ENCODE measurements at regions not wholly inside any gene's neighbourhood (a gene's known extent, or its start where the extent isn't known, plus 50 kb on each side); places are given as distances from the start of the nearest gene placed in this dataset.
"Not testable (repeated sequence)": the region's sequence is repeated elsewhere in the genome, so short reads cannot be mapped to it uniquely, and the experiment has no call there.

- H3K4me1 ChIP-seq (ENCODE audit: control insufficient read depth, low read depth, low read length): no peaks in the 10 kb centered on the region
- no peaks in the 10 kb centered on the region for H3K27me3 ChIP-seq (ENCODE audit: insufficient read depth, low read length, poor library complexity)
- no peak overlapping the region for H3K9ac ChIP-seq (ENCODE audit: low read length)
- H3K23ac ChIP-seq (ENCODE audit: low read length): no peak overlapping the region
- no peak for DNase-seq
- no CpG with 5 or more reads among the region's 3 CpGs for whole genome bisulfite sequencing (ENCODE audit: extremely low coverage, insufficient coverage, low lambda C conversion rate)
- H3K56ac ChIP-seq (ENCODE audit: low read length): no peak overlapping the region
- no peak overlapping the region for H3K4me2 ChIP-seq (ENCODE audit: low read length)
- no peak overlapping the region for H3K18ac ChIP-seq (ENCODE audit: low read length)
- no peaks in the 10 kb centered on the region for H3K36me3 ChIP-seq (ENCODE audit: control insufficient read depth, insufficient read depth, low read length)
- no peak overlapping the region for H2BK15ac ChIP-seq (replicated peaks; ENCODE audit: low read depth)
- no peak overlapping the region for H3K4me3 ChIP-seq (ENCODE audit: low read length)
- H4K8ac ChIP-seq (ENCODE audit: low read depth, low read length): no peak overlapping the region
- H3K4ac ChIP-seq (ENCODE audit: low read depth, low read length): no peak overlapping the region
- no peak overlapping the region for H4K5ac ChIP-seq (ENCODE audit: low read length)
- no peak overlapping the region for H2AK5ac ChIP-seq (ENCODE audit: low read length)
- no peak overlapping the region for H2BK5ac ChIP-seq (ENCODE audit: low read length)
- no peaks in the 10 kb centered on the region for H3K79me2 ChIP-seq (ENCODE audit: control insufficient read depth, insufficient read depth, low read length)
- no peaks in the 10 kb centered on the region for H3K79me1 ChIP-seq (ENCODE audit: low read length)
- no peak overlapping the region for H2BK120ac ChIP-seq (ENCODE audit: low read depth, low read length)
- H3K27ac ChIP-seq (ENCODE audit: low read depth, low read length): no peak overlapping the region
Measured at GRCh38 chr9:33695856-33696255, 99.5 kb upstream of the PRSS3 start.

DNA sequence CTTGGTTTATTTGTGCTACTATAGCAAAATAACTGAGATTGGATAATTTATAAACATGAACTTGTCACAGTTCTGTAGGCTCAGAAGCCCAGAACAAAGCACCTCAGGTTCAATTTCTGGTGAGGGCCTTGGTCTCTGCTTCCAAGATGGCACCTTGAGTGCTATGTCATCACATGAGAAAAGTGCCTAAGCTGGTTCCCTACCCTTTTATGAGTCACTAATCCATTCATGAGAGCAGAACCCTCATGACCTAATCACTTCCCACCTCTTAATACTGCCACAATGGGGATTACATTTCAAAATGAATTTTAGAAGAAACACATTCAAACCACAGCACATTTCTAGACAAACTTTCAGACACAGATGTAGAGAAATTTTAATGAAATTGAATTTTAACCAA lies 98.2 kb upstream of the PRSS3 start:
- H3K79me1 ChIP-seq (ENCODE audit: low read length): no peaks in the 10 kb centered on the region
- no peak overlapping the region for H4K8ac ChIP-seq (ENCODE audit: low read depth, low read length)
- H3K18ac ChIP-seq (ENCODE audit: low read length): no peak overlapping the region
- H3K9ac ChIP-seq (ENCODE audit: low read length): no peak overlapping the region
- no peak overlapping the region for H4K5ac ChIP-seq (ENCODE audit: low read length)
- no peak overlapping the region for H3K4ac ChIP-seq (ENCODE audit: low read depth, low read length)
- H3K36me3 ChIP-seq (ENCODE audit: control insufficient read depth, insufficient read depth, low read length): no peaks in the 10 kb centered on the region
- no peak overlapping the region for H2BK120ac ChIP-seq (ENCODE audit: low read depth, low read length)
- no peaks in the 10 kb centered on the region for H3K79me2 ChIP-seq (ENCODE audit: control insufficient read depth, insufficient read depth, low read length)
- H3K4me2 ChIP-seq (ENCODE audit: low read length): no peak overlapping the region
- H3K27me3 ChIP-seq (ENCODE audit: insufficient read depth, low read length, poor library complexity): no peaks in the 10 kb centered on the region
- H2BK15ac ChIP-seq (replicated peaks; ENCODE audit: low read depth): no peak overlapping the region
- H2AK5ac ChIP-seq (ENCODE audit: low read length): no peak overlapping the region
- H3K4me3 ChIP-seq (ENCODE audit: low read length): no peak overlapping the region
- no peaks in the 10 kb centered on the region for H3K4me1 ChIP-seq (ENCODE audit: control insufficient read depth, low read depth, low read length)
- no peak overlapping the region for H2BK5ac ChIP-seq (ENCODE audit: low read length)
- H3K27ac ChIP-seq (ENCODE audit: low read depth, low read length): no peak overlapping the region
- H3K23ac ChIP-seq (ENCODE audit: low read length): no peak overlapping the region
- no peak for DNase-seq
- no peak overlapping the region for H3K56ac ChIP-seq (ENCODE audit: low read length)

DNA sequence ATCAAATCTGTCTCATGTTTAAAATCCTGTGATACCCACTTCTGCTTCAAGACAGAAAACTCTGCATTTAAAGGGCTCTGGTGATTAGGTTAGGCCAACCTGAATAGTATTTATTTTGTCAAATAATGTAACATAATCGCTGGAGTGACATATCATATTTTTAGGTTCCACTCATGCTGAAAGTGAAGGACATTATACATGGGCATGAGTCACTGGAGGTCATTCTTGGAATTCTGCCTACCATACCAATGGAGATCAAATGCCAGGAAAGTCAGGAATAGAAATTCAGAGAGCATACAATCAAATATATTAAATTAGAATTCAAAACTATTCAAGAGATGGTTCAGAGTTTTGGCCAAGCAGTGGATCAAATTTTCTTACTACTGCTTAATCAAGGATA lies 97.1 kb upstream of the PRSS3 start:
- no peaks in the 10 kb centered on the region for H3K27me3 ChIP-seq (ENCODE audit: insufficient read depth, low read length, poor library complexity)
- H3K4me3 ChIP-seq (ENCODE audit: low read length): no peak overlapping the region
- H3K79me2 ChIP-seq (ENCODE audit: control insufficient read depth, insufficient read depth, low read length): no peaks in the 10 kb centered on the region
- no peaks in the 10 kb centered on the region for H3K36me3 ChIP-seq (ENCODE audit: control insufficient read depth, insufficient read depth, low read length)
- no peak overlapping the region for H3K9ac ChIP-seq (ENCODE audit: low read length)
- H4K8ac ChIP-seq (ENCODE audit: low read depth, low read length): no peak overlapping the region
- no peak overlapping the region for H3K23ac ChIP-seq (ENCODE audit: low read length)
- no peak overlapping the region for H2BK120ac ChIP-seq (ENCODE audit: low read depth, low read length)
- H2AK5ac ChIP-seq (ENCODE audit: low read length): no peak overlapping the region
- no peak overlapping the region for H2BK5ac ChIP-seq (ENCODE audit: low read length)
- H2BK15ac ChIP-seq (replicated peaks; ENCODE audit: low read depth): no peak overlapping the region
- H3K79me1 ChIP-seq (ENCODE audit: low read length): no peaks in the 10 kb centered on the region
- no CpG with 5 or more reads among the region's 1 CpG for WGBS (ENCODE audit: extremely low coverage, insufficient coverage, low lambda C conversion rate)
- H3K4me1 ChIP-seq (ENCODE audit: control insufficient read depth, low read depth, low read length): no peaks in the 10 kb centered on the region
- H3K56ac ChIP-seq (ENCODE audit: low read length): no peak overlapping the region
- DNase-seq: no peak
- no peak overlapping the region for H3K4me2 ChIP-seq (ENCODE audit: low read length)
- no peak overlapping the region for H4K5ac ChIP-seq (ENCODE audit: low read length)
- no peak overlapping the region for H3K4ac ChIP-seq (ENCODE audit: low read depth, low read length)
- no peak overlapping the region for H3K18ac ChIP-seq (ENCODE audit: low read length)
- no peak overlapping the region for H3K27ac ChIP-seq (ENCODE audit: low read depth, low read length)

- not testable (repeated sequence) for H3K27me3 ChIP-seq (ENCODE audit: insufficient read depth, low read length, poor library complexity); H3K79me2 ChIP-seq (ENCODE audit: control insufficient read depth, insufficient read depth, low read length); H3K4ac ChIP-seq (ENCODE audit: low read depth, low read length); H3K56ac ChIP-seq (ENCODE audit: low read length); H2BK120ac ChIP-seq (ENCODE audit: low read depth, low read length); H3K4me1 ChIP-seq (ENCODE audit: control insufficient read depth, low read depth, low read length); H3K18ac ChIP-seq (ENCODE audit: low read length); H3K27ac ChIP-seq (ENCODE audit: low read depth, low read length); H2BK15ac ChIP-seq (replicated peaks; ENCODE audit: low read depth); DNase-seq; H4K5ac ChIP-seq (ENCODE audit: low read length); H3K4me2 ChIP-seq (ENCODE audit: low read length); H2BK5ac ChIP-seq (ENCODE audit: low read length); H3K23ac ChIP-seq (ENCODE audit: low read length); H2AK5ac ChIP-seq (ENCODE audit: low read length); H3K4me3 ChIP-seq (ENCODE audit: low read length); H3K79me1 ChIP-seq (ENCODE audit: low read length); H4K8ac ChIP-seq (ENCODE audit: low read depth, low read length); H3K36me3 ChIP-seq (ENCODE audit: control insufficient read depth, insufficient read depth, low read length); H3K9ac ChIP-seq (ENCODE audit: low read length)
- no CpG with 5 or more reads among the region's 2 CpGs for WGBS (ENCODE audit: extremely low coverage, insufficient coverage, low lambda C conversion rate)
Measured at GRCh38 chr9:33700940-33701339, 94.4 kb upstream of the PRSS3 start.

DNA sequence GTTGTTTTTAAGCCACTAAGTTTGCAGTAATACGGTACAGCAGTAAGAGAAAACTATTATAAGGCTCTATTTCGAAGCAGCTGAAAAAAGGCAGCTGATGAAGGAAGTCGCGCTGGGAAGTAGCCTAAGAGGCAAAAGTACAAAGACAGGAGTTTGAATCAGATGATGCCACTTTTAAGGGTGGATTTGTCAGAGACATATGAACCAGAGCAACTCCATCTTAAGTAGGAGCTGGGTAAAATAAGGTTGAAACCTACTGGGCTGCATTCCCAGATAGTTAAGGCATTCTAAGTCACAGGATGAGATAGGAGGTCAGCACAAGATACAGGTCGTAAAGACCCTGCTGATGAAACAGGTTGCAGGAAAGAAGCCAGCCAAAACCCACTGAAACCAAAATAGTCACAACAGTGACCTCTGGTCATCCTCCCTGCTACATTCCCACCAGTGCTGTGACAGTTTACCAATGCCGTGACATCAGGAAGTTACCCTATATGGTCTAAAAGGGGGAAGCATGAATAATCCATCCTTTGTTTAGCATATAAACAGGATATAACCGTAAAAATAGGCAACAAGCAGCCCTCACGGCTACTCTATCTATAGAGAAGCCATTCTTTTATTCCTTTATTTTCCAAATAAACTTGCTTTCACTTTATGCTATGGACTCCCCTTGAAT lies 91.8 kb upstream of the PRSS3 start:
- H3K4me3 ChIP-seq (ENCODE audit: low read length): no peak overlapping the region
- no peak overlapping the region for H3K18ac ChIP-seq (ENCODE audit: low read length)
- H2BK15ac ChIP-seq (replicated peaks; ENCODE audit: low read depth): no peak overlapping the region
- no peak overlapping the region for H2AK5ac ChIP-seq (ENCODE audit: low read length)
- no peak overlapping the region for H3K9ac ChIP-seq (ENCODE audit: low read length)
- H3K27ac ChIP-seq (ENCODE audit: low read depth, low read length): no peak overlapping the region
- H2BK5ac ChIP-seq (ENCODE audit: low read length): no peak overlapping the region
- no peak overlapping the region for H3K56ac ChIP-seq (ENCODE audit: low read length)
- H3K4me2 ChIP-seq (ENCODE audit: low read length): no peak overlapping the region
- no peaks in the 10 kb centered on the region for H3K79me1 ChIP-seq (ENCODE audit: low read length)
- no peak overlapping the region for H3K23ac ChIP-seq (ENCODE audit: low read length)
- H2BK120ac ChIP-seq (ENCODE audit: low read depth, low read length): no peak overlapping the region
- no peak overlapping the region for H4K8ac ChIP-seq (ENCODE audit: low read depth, low read length)
- WGBS (ENCODE audit: extremely low coverage, insufficient coverage, low lambda C conversion rate): no CpG with 5 or more reads among the region's 8 CpGs
- H3K4ac ChIP-seq (ENCODE audit: low read depth, low read length): no peak overlapping the region
- H3K79me2 ChIP-seq (ENCODE audit: control insufficient read depth, insufficient read depth, low read length): no peaks in the 10 kb centered on the region
- H3K36me3 ChIP-seq (ENCODE audit: control insufficient read depth, insufficient read depth, low read length): no peaks in the 10 kb centered on the region
- H4K5ac ChIP-seq (ENCODE audit: low read length): no peak overlapping the region
- H3K4me1 ChIP-seq (ENCODE audit: control insufficient read depth, low read depth, low read length): no peaks in the 10 kb centered on the region
- DNase-seq: no peak
- no peaks in the 10 kb centered on the region for H3K27me3 ChIP-seq (ENCODE audit: insufficient read depth, low read length, poor library complexity)

GRCh38 chr9:33705440-33705839 lies 89.9 kb upstream of the PRSS3 start:
- H3K23ac ChIP-seq (ENCODE audit: low read length); H3K56ac ChIP-seq (ENCODE audit: low read length); H3K9ac ChIP-seq (ENCODE audit: low read length); H3K27ac ChIP-seq (ENCODE audit: low read depth, low read length); H3K4me1 ChIP-seq (ENCODE audit: control insufficient read depth, low read depth, low read length); H4K8ac ChIP-seq (ENCODE audit: low read depth, low read length); H3K36me3 ChIP-seq (ENCODE audit: control insufficient read depth, insufficient read depth, low read length); H3K18ac ChIP-seq (ENCODE audit: low read length); H2BK5ac ChIP-seq (ENCODE audit: low read length); H2BK120ac ChIP-seq (ENCODE audit: low read depth, low read length); H3K79me2 ChIP-seq (ENCODE audit: control insufficient read depth, insufficient read depth, low read length); H3K79me1 ChIP-seq (ENCODE audit: low read length); H3K4ac ChIP-seq (ENCODE audit: low read depth, low read length); H2BK15ac ChIP-seq (replicated peaks; ENCODE audit: low read depth); H3K27me3 ChIP-seq (ENCODE audit: insufficient read depth, low read length, poor library complexity); H2AK5ac ChIP-seq (ENCODE audit: low read length); H3K4me3 ChIP-seq (ENCODE audit: low read length); H3K4me2 ChIP-seq (ENCODE audit: low read length); H4K5ac ChIP-seq (ENCODE audit: low read length): not testable (repeated sequence)
- no CpG with 5 or more reads among the region's 2 CpGs for WGBS (ENCODE audit: extremely low coverage, insufficient coverage, low lambda C conversion rate)
- DNase-seq: peak; percentile 21

Measured in mesendoderm (in vitro differentiated cells).